ENCODE measurements at regions not wholly inside any gene's neighbourhood (a gene's known extent, or its start where the extent isn't known, plus 50 kb on each side); places are given as distances from the start of the nearest gene placed in this dataset.

DNA sequence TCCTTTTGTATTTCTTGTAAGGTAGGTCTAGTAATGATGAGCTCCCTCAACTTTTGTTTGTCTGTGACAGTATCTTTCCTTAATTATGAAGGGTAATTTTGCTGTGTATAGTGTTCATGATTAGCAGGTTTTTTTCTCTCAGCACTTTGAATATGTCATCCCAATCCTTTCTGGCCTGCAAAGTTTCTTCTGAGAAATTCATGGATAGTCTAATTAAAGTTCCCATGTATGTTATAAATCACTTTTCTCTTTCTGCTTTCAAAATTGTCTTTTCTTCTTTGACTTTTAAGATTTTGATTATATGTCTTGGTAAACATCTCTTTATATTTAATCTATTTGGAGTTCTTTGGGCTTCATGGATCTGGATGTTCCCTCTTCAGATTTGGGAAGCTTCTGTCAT is 54.3 kb upstream of the ZKSCAN2 start:
- Histone ChIP-seq H3K4me3 (ENCODE audit: insufficient read depth, low read depth, low read length) (no peak overlapping the region), H3K23ac (ENCODE audit: low read depth, low read length) (no peak overlapping the region), H3K27ac (ENCODE audit: insufficient read depth, low read length) (no peak overlapping the region), H2BK5ac (ENCODE audit: low read depth, low read length, poor library complexity, severe bottlenecking) (no peak overlapping the region), H3K79me1 (ENCODE audit: low read depth in 1 of 2, low read length in 2 of 2) (no peaks in the 10 kb centered on the region), H3K9ac (ENCODE audit: low read depth, low read length) (no peak overlapping the region), H3K27me3 (ENCODE audit: control insufficient read depth, insufficient read depth, low read length) (no peaks in the 10 kb centered on the region), H3K4ac (ENCODE audit: low read depth, low read length) (no peak overlapping the region), H3K9me3 (ENCODE audit: control insufficient read depth, insufficient read depth, low read length) (peaks cover 12% of the 10 kb centered on the region), H4K8ac (ENCODE audit: low read depth in 2 of 2, low read length in 2 of 2) (no peak overlapping the region), H3K14ac (replicated peaks; ENCODE audit: low read depth, low read length) (no peak overlapping the region), H3K9me1 (ENCODE audit: insufficient read depth, low read length) (no peaks in the 10 kb centered on the region), H2AFZ (replicated peaks; ENCODE audit: low read length, poor library complexity) (no peak overlapping the region), H3K4me1 (ENCODE audit: control insufficient read depth, insufficient read depth, low read length) (no peaks in the 10 kb centered on the region), H3K36me3 (ENCODE audit: control insufficient read depth, insufficient read depth, low read length) (no peaks in the 10 kb centered on the region), H4K5ac (ENCODE audit: low read depth, low read length) (no peak overlapping the region), H4K91ac (ENCODE audit: insufficient read depth, low read depth, low read length) (no peak overlapping the region), H2AK9ac (replicated peaks; ENCODE audit: low read depth, low read length, poor library complexity) (no peak overlapping the region), H3K18ac (ENCODE audit: low read depth, low read length) (no peak overlapping the region), H2BK120ac (ENCODE audit: low read depth, low read length) (no peak overlapping the region), H2BK15ac (ENCODE audit: low read depth, low read length) (no peak overlapping the region), H2AK5ac (ENCODE audit: low read depth, low read length) (no peak overlapping the region), H3K56ac (ENCODE audit: extremely low read depth, insufficient read depth, low read length) (no peak overlapping the region), H3K4me2 (ENCODE audit: low read depth, low read length) (no peak overlapping the region), H2BK20ac (ENCODE audit: low read depth, low read length) (no peak overlapping the region), H4K20me1 (ENCODE audit: insufficient read depth, low read length) (no peaks in the 10 kb centered on the region)
- ChIA-PET POLR2A (ENCODE audit: unreplicated experiment) (no interaction called here), CTCF (interaction anchor here (0.6 kb wide), 1 partner anchor 1054 kb away, joined by 4 read pairs; no protein-coding TSS in a partner anchor)
- intact Hi-C loops (cut with micrococcal nuclease): no loop called here
- in situ Hi-C loops (cut with MboI; ENCODE audit: low sequenced_read_pairs): no loop called here
- dilution Hi-C loops (cut with HindIII; ENCODE audit: low sequenced_read_pairs, unreplicated experiment): no loop called here
- TF ChIP-seq CEBPB (IDR thresholded peaks at IDR 0.05; ENCODE audit: low read depth, low read length) (no peak), NFE2L2 (IDR thresholded peaks at IDR 0.05; ENCODE audit: low read depth, low read length) (no peak), RAD21 (IDR thresholded peaks at IDR 0.05; ENCODE audit: low read length) (no peak), RCOR1 (IDR thresholded peaks at IDR 0.05; ENCODE audit: insufficient replicate concordance, low read length) (no peak), POLR2A (IDR thresholded peaks at IDR 0.05; ENCODE audit: low read depth, low read length) (no peak), BHLHE40 (IDR thresholded peaks at IDR 0.05; ENCODE audit: low read depth, low read length) (no peak), MXI1 (IDR thresholded peaks at IDR 0.05; ENCODE audit: borderline replicate concordance, low read depth, low read length) (no peak), MAFK (IDR thresholded peaks at IDR 0.05; ENCODE audit: low read depth, low read length) (no peak), FOS (IDR thresholded peaks at IDR 0.05; ENCODE audit: low read depth, low read length) (no peak), CHD1 (IDR thresholded peaks at IDR 0.05; ENCODE audit: low read depth, low read length) (no peak), MAZ (IDR thresholded peaks at IDR 0.05; ENCODE audit: borderline replicate concordance, low read depth, low read length) (no peak), RFX5 (IDR thresholded peaks at IDR 0.05; ENCODE audit: low read depth, low read length) (no peak), SMC3 (IDR thresholded peaks at IDR 0.05; ENCODE audit: low read depth, low read length) (no peak)
- TF ChIP-seq, protein P1, sequence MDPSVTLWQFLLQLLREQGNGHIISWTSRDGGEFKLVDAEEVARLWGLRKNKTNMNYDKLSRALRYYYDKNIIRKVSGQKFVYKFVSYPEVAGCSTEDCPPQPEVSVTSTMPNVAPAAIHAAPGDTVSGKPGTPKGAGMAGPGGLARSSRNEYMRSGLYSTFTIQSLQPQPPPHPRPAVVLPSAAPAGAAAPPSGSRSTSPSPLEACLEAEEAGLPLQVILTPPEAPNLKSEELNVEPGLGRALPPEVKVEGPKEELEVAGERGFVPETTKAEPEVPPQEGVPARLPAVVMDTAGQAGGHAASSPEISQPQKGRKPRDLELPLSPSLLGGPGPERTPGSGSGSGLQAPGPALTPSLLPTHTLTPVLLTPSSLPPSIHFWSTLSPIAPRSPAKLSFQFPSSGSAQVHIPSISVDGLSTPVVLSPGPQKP (IDR thresholded peaks at IDR 0.05; ENCODE audit: borderline replicate concordance, low read depth, low read length): no peak
- TF ChIP-seq, protein P2, sequence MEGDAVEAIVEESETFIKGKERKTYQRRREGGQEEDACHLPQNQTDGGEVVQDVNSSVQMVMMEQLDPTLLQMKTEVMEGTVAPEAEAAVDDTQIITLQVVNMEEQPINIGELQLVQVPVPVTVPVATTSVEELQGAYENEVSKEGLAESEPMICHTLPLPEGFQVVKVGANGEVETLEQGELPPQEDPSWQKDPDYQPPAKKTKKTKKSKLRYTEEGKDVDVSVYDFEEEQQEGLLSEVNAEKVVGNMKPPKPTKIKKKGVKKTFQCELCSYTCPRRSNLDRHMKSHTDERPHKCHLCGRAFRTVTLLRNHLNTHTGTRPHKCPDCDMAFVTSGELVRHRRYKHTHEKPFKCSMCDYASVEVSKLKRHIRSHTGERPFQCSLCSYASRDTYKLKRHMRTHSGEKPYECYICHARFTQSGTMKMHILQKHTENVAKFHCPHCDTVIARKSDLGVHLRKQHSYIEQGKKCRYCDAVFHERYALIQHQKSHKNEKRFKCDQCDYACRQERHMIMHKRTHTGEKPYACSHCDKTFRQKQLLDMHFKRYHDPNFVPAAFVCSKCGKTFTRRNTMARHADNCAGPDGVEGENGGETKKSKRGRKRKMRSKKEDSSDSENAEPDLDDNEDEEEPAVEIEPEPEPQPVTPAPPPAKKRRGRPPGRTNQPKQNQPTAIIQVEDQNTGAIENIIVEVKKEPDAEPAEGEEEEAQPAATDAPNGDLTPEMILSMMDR (conservative IDR thresholded peaks at IDR 0.05; ENCODE audit: low read depth, low read length): no peak
- TF ChIP-seq, protein P3, sequence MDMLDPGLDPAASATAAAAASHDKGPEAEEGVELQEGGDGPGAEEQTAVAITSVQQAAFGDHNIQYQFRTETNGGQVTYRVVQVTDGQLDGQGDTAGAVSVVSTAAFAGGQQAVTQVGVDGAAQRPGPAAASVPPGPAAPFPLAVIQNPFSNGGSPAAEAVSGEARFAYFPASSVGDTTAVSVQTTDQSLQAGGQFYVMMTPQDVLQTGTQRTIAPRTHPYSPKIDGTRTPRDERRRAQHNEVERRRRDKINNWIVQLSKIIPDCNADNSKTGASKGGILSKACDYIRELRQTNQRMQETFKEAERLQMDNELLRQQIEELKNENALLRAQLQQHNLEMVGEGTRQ (IDR thresholded peaks at IDR 0.05; ENCODE audit: low read depth, low read length): no peak
- DNase-seq: no peak
- ATAC-seq (ENCODE audit: low read depth): no peak
- no TSS peak for BruUV-seq (replicated peaks)
